ENCODE measurements at regions not wholly inside any gene's neighbourhood (a gene's known extent, or its start where the extent isn't known, plus 50 kb on each side); places are given as distances from the start of the nearest gene placed in this dataset.

GRCh38 chr5:33033516-33033915, 322.4 kb downstream of the NPR3 start:
- Histone ChIP-seq H3K4me2 (ENCODE audit: low read length) (no peak overlapping the region), H3K4me1 (ENCODE audit: low read length) (no peaks in the 10 kb centered on the region), H3K9ac (ENCODE audit: low read length) (no peak overlapping the region), H3K36me3 (replicated peaks; ENCODE audit: low read depth, low read length) (no peaks in the 10 kb centered on the region), H3K79me2 (ENCODE audit: low read length) (no peaks in the 10 kb centered on the region), H3K27me3 (ENCODE audit: low read depth, low read length) (no peaks in the 10 kb centered on the region), H4K20me1 (ENCODE audit: insufficient read depth, low read length) (no peaks in the 10 kb centered on the region), H3K27ac (ENCODE audit: low read length) (no peak overlapping the region), H2AFZ (ENCODE audit: low read depth, low read length) (no peak overlapping the region), H3K4me3 (ENCODE audit: low read length) (no peak overlapping the region), H3K9me3 (ENCODE audit: insufficient read depth, low read length) (no peaks in the 10 kb centered on the region)
- TF ChIP-seq CTCF (IDR thresholded peaks at IDR 0.05; ENCODE audit: low read depth, low read length) (no peak), EZH2phosphoT487 (IDR thresholded peaks at IDR 0.05; ENCODE audit: low read depth) (no peak)

- Histone ChIP-seq H3K27ac (ENCODE audit: low read length) (no peak overlapping the region), H3K9me3 (ENCODE audit: insufficient read depth, low read length) (no peaks in the 10 kb centered on the region), H2AFZ (ENCODE audit: low read depth, low read length) (no peak overlapping the region), H4K20me1 (ENCODE audit: insufficient read depth, low read length) (no peaks in the 10 kb centered on the region), H3K36me3 (replicated peaks; ENCODE audit: low read depth, low read length) (no peaks in the 10 kb centered on the region), H3K27me3 (ENCODE audit: low read depth, low read length) (no peaks in the 10 kb centered on the region), H3K4me2 (ENCODE audit: low read length) (no peak overlapping the region), H3K4me3 (ENCODE audit: low read length) (no peak overlapping the region), H3K79me2 (ENCODE audit: low read length) (no peaks in the 10 kb centered on the region), H3K4me1 (ENCODE audit: low read length) (no peaks in the 10 kb centered on the region), H3K9ac (ENCODE audit: low read length) (no peak overlapping the region)
- TF ChIP-seq CTCF (IDR thresholded peaks at IDR 0.05; ENCODE audit: low read depth, low read length): no peak
- TF ChIP-seq EZH2phosphoT487 (IDR thresholded peaks at IDR 0.05; ENCODE audit: low read depth): no peak
Measured at GRCh38 chr5:33034777-33035176, 323.7 kb downstream of the NPR3 start.

- Histone ChIP-seq H3K27me3 (ENCODE audit: low read depth, low read length) (no peaks in the 10 kb centered on the region), H3K79me2 (ENCODE audit: low read length) (no peaks in the 10 kb centered on the region), H2AFZ (ENCODE audit: low read depth, low read length) (no peak overlapping the region), H3K27ac (ENCODE audit: low read length) (no peak overlapping the region), H3K4me3 (ENCODE audit: low read length) (no peak overlapping the region), H3K4me1 (ENCODE audit: low read length) (no peaks in the 10 kb centered on the region), H3K4me2 (ENCODE audit: low read length) (no peak overlapping the region), H4K20me1 (ENCODE audit: insufficient read depth, low read length) (no peaks in the 10 kb centered on the region), H3K9ac (ENCODE audit: low read length) (no peak overlapping the region), H3K9me3 (ENCODE audit: insufficient read depth, low read length) (no peaks in the 10 kb centered on the region), H3K36me3 (replicated peaks; ENCODE audit: low read depth, low read length) (no peaks in the 10 kb centered on the region)
- no peak for TF ChIP-seq EZH2phosphoT487 (IDR thresholded peaks at IDR 0.05; ENCODE audit: low read depth)
- TF ChIP-seq CTCF (IDR thresholded peaks at IDR 0.05; ENCODE audit: low read depth, low read length): no peak
Measured at GRCh38 chr5:33035851-33036527, 324.9 kb downstream of the NPR3 start.

GRCh38 chr5:33037076-33037475, 326.0 kb downstream of the NPR3 start:
- TF ChIP-seq CTCF (IDR thresholded peaks at IDR 0.05; ENCODE audit: low read depth, low read length) (no peak), EZH2phosphoT487 (IDR thresholded peaks at IDR 0.05; ENCODE audit: low read depth) (no peak)
- H3K9ac ChIP-seq (ENCODE audit: low read length): no peak overlapping the region
- no peaks in the 10 kb centered on the region for H4K20me1 ChIP-seq (ENCODE audit: insufficient read depth, low read length)
- no peaks in the 10 kb centered on the region for H3K4me1 ChIP-seq (ENCODE audit: low read length)
- no peak overlapping the region for H2AFZ ChIP-seq (ENCODE audit: low read depth, low read length)
- H3K9me3 ChIP-seq (ENCODE audit: insufficient read depth, low read length): no peaks in the 10 kb centered on the region
- H3K4me2 ChIP-seq (ENCODE audit: low read length): no peak overlapping the region
- H3K4me3 ChIP-seq (ENCODE audit: low read length): no peak overlapping the region
- H3K27me3 ChIP-seq (ENCODE audit: low read depth, low read length): no peaks in the 10 kb centered on the region
- H3K27ac ChIP-seq (ENCODE audit: low read length): no peak overlapping the region
- H3K79me2 ChIP-seq (ENCODE audit: low read length): no peaks in the 10 kb centered on the region
- H3K36me3 ChIP-seq (replicated peaks; ENCODE audit: low read depth, low read length): no peaks in the 10 kb centered on the region
